ENCODE measurements at regions not wholly inside any gene's neighbourhood (a gene's known extent, or its start where the extent isn't known, plus 50 kb on each side); places are given as distances from the start of the nearest gene placed in this dataset.

GRCh38 chr4:126959056-126959745 lies 673.6 kb upstream of the INTU start (continued):
- TF ChIP-seq CUX1 (IDR thresholded peaks at IDR 0.05; ENCODE audit: insufficient replicate concordance, low read depth, low read length) = no peak
- no peak for TF ChIP-seq ZZZ3 (IDR thresholded peaks at IDR 0.05; ENCODE audit: control insufficient read depth, insufficient read length, low read depth)
- TF ChIP-seq, protein P1, sequence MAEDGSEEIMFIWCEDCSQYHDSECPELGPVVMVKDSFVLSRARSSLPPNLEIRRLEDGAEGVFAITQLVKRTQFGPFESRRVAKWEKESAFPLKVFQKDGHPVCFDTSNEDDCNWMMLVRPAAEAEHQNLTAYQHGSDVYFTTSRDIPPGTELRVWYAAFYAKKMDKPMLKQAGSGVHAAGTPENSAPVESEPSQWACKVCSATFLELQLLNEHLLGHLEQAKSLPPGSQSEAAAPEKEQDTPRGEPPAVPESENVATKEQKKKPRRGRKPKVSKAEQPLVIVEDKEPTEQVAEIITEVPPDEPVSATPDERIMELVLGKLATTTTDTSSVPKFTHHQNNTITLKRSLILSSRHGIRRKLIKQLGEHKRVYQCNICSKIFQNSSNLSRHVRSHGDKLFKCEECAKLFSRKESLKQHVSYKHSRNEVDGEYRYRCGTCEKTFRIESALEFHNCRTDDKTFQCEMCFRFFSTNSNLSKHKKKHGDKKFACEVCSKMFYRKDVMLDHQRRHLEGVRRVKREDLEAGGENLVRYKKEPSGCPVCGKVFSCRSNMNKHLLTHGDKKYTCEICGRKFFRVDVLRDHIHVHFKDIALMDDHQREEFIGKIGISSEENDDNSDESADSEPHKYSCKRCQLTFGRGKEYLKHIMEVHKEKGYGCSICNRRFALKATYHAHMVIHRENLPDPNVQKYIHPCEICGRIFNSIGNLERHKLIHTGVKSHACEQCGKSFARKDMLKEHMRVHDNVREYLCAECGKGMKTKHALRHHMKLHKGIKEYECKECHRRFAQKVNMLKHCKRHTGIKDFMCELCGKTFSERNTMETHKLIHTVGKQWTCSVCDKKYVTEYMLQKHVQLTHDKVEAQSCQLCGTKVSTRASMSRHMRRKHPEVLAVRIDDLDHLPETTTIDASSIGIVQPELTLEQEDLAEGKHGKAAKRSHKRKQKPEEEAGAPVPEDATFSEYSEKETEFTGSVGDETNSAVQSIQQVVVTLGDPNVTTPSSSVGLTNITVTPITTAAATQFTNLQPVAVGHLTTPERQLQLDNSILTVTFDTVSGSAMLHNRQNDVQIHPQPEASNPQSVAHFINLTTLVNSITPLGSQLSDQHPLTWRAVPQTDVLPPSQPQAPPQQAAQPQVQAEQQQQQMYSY (CRISPR knock-in tag; IDR thresholded peaks at IDR 0.05) = no peak
- TF ChIP-seq, protein P2, sequence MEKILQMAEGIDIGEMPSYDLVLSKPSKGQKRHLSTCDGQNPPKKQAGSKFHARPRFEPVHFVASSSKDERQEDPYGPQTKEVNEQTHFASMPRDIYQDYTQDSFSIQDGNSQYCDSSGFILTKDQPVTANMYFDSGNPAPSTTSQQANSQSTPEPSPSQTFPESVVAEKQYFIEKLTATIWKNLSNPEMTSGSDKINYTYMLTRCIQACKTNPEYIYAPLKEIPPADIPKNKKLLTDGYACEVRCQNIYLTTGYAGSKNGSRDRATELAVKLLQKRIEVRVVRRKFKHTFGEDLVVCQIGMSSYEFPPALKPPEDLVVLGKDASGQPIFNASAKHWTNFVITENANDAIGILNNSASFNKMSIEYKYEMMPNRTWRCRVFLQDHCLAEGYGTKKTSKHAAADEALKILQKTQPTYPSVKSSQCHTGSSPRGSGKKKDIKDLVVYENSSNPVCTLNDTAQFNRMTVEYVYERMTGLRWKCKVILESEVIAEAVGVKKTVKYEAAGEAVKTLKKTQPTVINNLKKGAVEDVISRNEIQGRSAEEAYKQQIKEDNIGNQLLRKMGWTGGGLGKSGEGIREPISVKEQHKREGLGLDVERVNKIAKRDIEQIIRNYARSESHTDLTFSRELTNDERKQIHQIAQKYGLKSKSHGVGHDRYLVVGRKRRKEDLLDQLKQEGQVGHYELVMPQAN (conservative IDR thresholded peaks at IDR 0.05) = no peak
- no peak for TF ChIP-seq NR2C1 (IDR thresholded peaks at IDR 0.05)
